ENCODE measurements at regions not wholly inside any gene's neighbourhood (a gene's known extent, or its start where the extent isn't known, plus 50 kb on each side); places are given as distances from the start of the nearest gene placed in this dataset.

- ChIA-PET POLR2A (no interaction called here), CTCF (no interaction called here)
- no peak for DNase-seq (ENCODE audit: extremely low spot score)
- TF ChIP-seq FOXK2 (IDR thresholded peaks at IDR 0.05) (no peak), HDGF (IDR thresholded peaks at IDR 0.05; ENCODE audit: borderline replicate concordance) (no peak), ARNT (IDR thresholded peaks at IDR 0.05) (no peak), FOXA1 (IDR thresholded peaks at IDR 0.05) (no peak), LEF1 (IDR thresholded peaks at IDR 0.05; ENCODE audit: borderline replicate concordance) (no peak), FOXM1 (IDR thresholded peaks at IDR 0.05; ENCODE audit: borderline replicate concordance) (no peak), BHLHE40 (IDR thresholded peaks at IDR 0.05; ENCODE audit: borderline replicate concordance) (no peak), SUZ12 (IDR thresholded peaks at IDR 0.05) (no peak), ZNF384 (IDR thresholded peaks at IDR 0.05) (no peak)
Measured at GRCh38 chr4:123043013-123043412, 120.6 kb upstream of the NUDT6 start.

- POLR2A ChIA-PET, result no interaction called here
- CTCF ChIA-PET, result no interaction called here
- no peak for TF ChIP-seq ARNT (IDR thresholded peaks at IDR 0.05)
- TF ChIP-seq ELF4 (IDR thresholded peaks at IDR 0.05), result no peak
- no peak for TF ChIP-seq NFRKB (IDR thresholded peaks at IDR 0.05)
- no peak for TF ChIP-seq PKNOX1 (IDR thresholded peaks at IDR 0.05)
- TF ChIP-seq L3MBTL2 (conservative IDR thresholded peaks at IDR 0.05), result no peak
- DNase-seq (ENCODE audit: extremely low spot score), result no peak
Measured at GRCh38 chr4:123043793-123044425, 121.5 kb upstream of the NUDT6 start.

- POLR2A ChIA-PET, result no interaction called here
- CTCF ChIA-PET, result no interaction called here
- DNase-seq (ENCODE audit: extremely low spot score), result no peak
- TF ChIP-seq HDGF (IDR thresholded peaks at IDR 0.05; ENCODE audit: borderline replicate concordance) (no peak), ZNF384 (IDR thresholded peaks at IDR 0.05) (no peak), TARDBP (IDR thresholded peaks at IDR 0.05) (no peak), SUZ12 (IDR thresholded peaks at IDR 0.05) (no peak), BHLHE40 (IDR thresholded peaks at IDR 0.05; ENCODE audit: borderline replicate concordance) (no peak), FOXA1 (IDR thresholded peaks at IDR 0.05) (no peak), CTBP1 (IDR thresholded peaks at IDR 0.05; ENCODE audit: borderline replicate concordance) (no peak), SP1 (IDR thresholded peaks at IDR 0.05) (no peak), FOXM1 (IDR thresholded peaks at IDR 0.05; ENCODE audit: borderline replicate concordance) (no peak), PKNOX1 (IDR thresholded peaks at IDR 0.05) (no peak), LEF1 (IDR thresholded peaks at IDR 0.05; ENCODE audit: borderline replicate concordance) (no peak), L3MBTL2 (conservative IDR thresholded peaks at IDR 0.05) (no peak), ARNT (IDR thresholded peaks at IDR 0.05) (no peak)
Measured at GRCh38 chr4:123046096-123046495, 123.7 kb upstream of the NUDT6 start.

GRCh38 chr4:123050018-123050417 lies 127.6 kb upstream of the NUDT6 start:
- TF ChIP-seq SP1 (IDR thresholded peaks at IDR 0.05), result no peak
- TF ChIP-seq LEF1 (IDR thresholded peaks at IDR 0.05; ENCODE audit: borderline replicate concordance), result no peak
- no peak for TF ChIP-seq ELF4 (IDR thresholded peaks at IDR 0.05)
- TF ChIP-seq NFRKB (IDR thresholded peaks at IDR 0.05), result no peak
- TF ChIP-seq L3MBTL2 (conservative IDR thresholded peaks at IDR 0.05), result no peak
- no peak for TF ChIP-seq BHLHE40 (IDR thresholded peaks at IDR 0.05; ENCODE audit: borderline replicate concordance)
- TF ChIP-seq HDGF (IDR thresholded peaks at IDR 0.05; ENCODE audit: borderline replicate concordance), result no peak
- TF ChIP-seq TARDBP (IDR thresholded peaks at IDR 0.05), result no peak
- TF ChIP-seq ZNF384 (IDR thresholded peaks at IDR 0.05), result no peak
- TF ChIP-seq CTBP1 (IDR thresholded peaks at IDR 0.05; ENCODE audit: borderline replicate concordance), result no peak
- no peak for TF ChIP-seq FOXK2 (IDR thresholded peaks at IDR 0.05)
- no peak for TF ChIP-seq FOXM1 (IDR thresholded peaks at IDR 0.05; ENCODE audit: borderline replicate concordance)
- TF ChIP-seq SUZ12 (IDR thresholded peaks at IDR 0.05), result no peak
- TF ChIP-seq PKNOX1 (IDR thresholded peaks at IDR 0.05), result no peak
- TF ChIP-seq ARNT (IDR thresholded peaks at IDR 0.05), result no peak
- no peak for TF ChIP-seq FOXA1 (IDR thresholded peaks at IDR 0.05)
- CTCF ChIA-PET, result no interaction called here
- DNase-seq (ENCODE audit: extremely low spot score), result no peak
- POLR2A ChIA-PET, result no interaction called here

- DNase-seq (ENCODE audit: extremely low spot score), result no peak
- no peak for TF ChIP-seq FOXM1 (IDR thresholded peaks at IDR 0.05; ENCODE audit: borderline replicate concordance)
- TF ChIP-seq PKNOX1 (IDR thresholded peaks at IDR 0.05), result no peak
- POLR2A ChIA-PET, result no interaction called here
- CTCF ChIA-PET, result no interaction called here
Measured at GRCh38 chr4:123052007-123052406, 129.6 kb upstream of the NUDT6 start.

GRCh38 chr4:123055943-123056342 lies 133.5 kb upstream of the NUDT6 start:
- DNase-seq (ENCODE audit: extremely low spot score), result no peak
- TF ChIP-seq ELF4 (IDR thresholded peaks at IDR 0.05), result no peak
- no peak for TF ChIP-seq FOXK2 (IDR thresholded peaks at IDR 0.05)
- no peak for TF ChIP-seq L3MBTL2 (conservative IDR thresholded peaks at IDR 0.05)
- TF ChIP-seq FOXA1 (IDR thresholded peaks at IDR 0.05), result no peak
- no peak for TF ChIP-seq BHLHE40 (IDR thresholded peaks at IDR 0.05; ENCODE audit: borderline replicate concordance)
- TF ChIP-seq NFRKB (IDR thresholded peaks at IDR 0.05), result no peak
- TF ChIP-seq TARDBP (IDR thresholded peaks at IDR 0.05), result no peak
- TF ChIP-seq HDGF (IDR thresholded peaks at IDR 0.05; ENCODE audit: borderline replicate concordance), result no peak
- TF ChIP-seq SUZ12 (IDR thresholded peaks at IDR 0.05), result no peak
- no peak for TF ChIP-seq CTBP1 (IDR thresholded peaks at IDR 0.05; ENCODE audit: borderline replicate concordance)
- TF ChIP-seq ZNF384 (IDR thresholded peaks at IDR 0.05), result no peak
- no peak for TF ChIP-seq PKNOX1 (IDR thresholded peaks at IDR 0.05)
- no peak for TF ChIP-seq ARNT (IDR thresholded peaks at IDR 0.05)
- ChIA-PET CTCF (no interaction called here), POLR2A (no interaction called here)

Data from HEK293T (cell line).